ENCODE measurements at regions not wholly inside any gene's neighbourhood (a gene's known extent, or its start where the extent isn't known, plus 50 kb on each side); places are given as distances from the start of the nearest gene placed in this dataset.

- intact Hi-C loops (cut with DNase I; ENCODE audit: low total_unique reads): no loop called here
- no peak overlapping the region for H3K4me3 ChIP-seq
Measured at GRCh38 chr7:137074391-137075030, 206.1 kb downstream of the CHRM2 start.

GRCh38 chr7:137073571-137074325 is 205.3 kb downstream of the CHRM2 start:
- Histone ChIP-seq H3K9me3 (no peaks in the 10 kb centered on the region), H3K4me1 (no peaks in the 10 kb centered on the region), H3K36me3 (no peaks in the 10 kb centered on the region), H3K27me3 (no peaks in the 10 kb centered on the region), H3K4me3 (no peak overlapping the region), H3K27ac (no peak overlapping the region)
- intact Hi-C loops (cut with DNase I; ENCODE audit: low total_unique reads): no loop called here
- TF ChIP-seq, protein P1, sequence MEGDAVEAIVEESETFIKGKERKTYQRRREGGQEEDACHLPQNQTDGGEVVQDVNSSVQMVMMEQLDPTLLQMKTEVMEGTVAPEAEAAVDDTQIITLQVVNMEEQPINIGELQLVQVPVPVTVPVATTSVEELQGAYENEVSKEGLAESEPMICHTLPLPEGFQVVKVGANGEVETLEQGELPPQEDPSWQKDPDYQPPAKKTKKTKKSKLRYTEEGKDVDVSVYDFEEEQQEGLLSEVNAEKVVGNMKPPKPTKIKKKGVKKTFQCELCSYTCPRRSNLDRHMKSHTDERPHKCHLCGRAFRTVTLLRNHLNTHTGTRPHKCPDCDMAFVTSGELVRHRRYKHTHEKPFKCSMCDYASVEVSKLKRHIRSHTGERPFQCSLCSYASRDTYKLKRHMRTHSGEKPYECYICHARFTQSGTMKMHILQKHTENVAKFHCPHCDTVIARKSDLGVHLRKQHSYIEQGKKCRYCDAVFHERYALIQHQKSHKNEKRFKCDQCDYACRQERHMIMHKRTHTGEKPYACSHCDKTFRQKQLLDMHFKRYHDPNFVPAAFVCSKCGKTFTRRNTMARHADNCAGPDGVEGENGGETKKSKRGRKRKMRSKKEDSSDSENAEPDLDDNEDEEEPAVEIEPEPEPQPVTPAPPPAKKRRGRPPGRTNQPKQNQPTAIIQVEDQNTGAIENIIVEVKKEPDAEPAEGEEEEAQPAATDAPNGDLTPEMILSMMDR (IDR thresholded peaks at IDR 0.05): no peak
- no peak for TF ChIP-seq POLR2A (IDR thresholded peaks at IDR 0.05)
- TF ChIP-seq POLR2AphosphoS5 (IDR thresholded peaks at IDR 0.05): no peak
- DNase-seq (ENCODE audit: low spot score in 2 of 2): no peak

More at GRCh38 chr7:137074391-137075030, 206.1 kb downstream of the CHRM2 start:
- Histone ChIP-seq H3K9me3 (no peaks in the 10 kb centered on the region), H3K36me3 (no peaks in the 10 kb centered on the region), H3K27me3 (no peaks in the 10 kb centered on the region), H3K4me1 (no peaks in the 10 kb centered on the region), H3K27ac (no peak overlapping the region)
- TF ChIP-seq, protein P1 (IDR thresholded peaks at IDR 0.05): no peak
- TF ChIP-seq POLR2A (IDR thresholded peaks at IDR 0.05): no peak
- no peak for TF ChIP-seq POLR2AphosphoS5 (IDR thresholded peaks at IDR 0.05)
- no peak for DNase-seq (ENCODE audit: low spot score in 2 of 2)

All from breast epithelium (tissue), 4 donors.